ENCODE measurements at regions not wholly inside any gene's neighbourhood (a gene's known extent, or its start where the extent isn't known, plus 50 kb on each side); places are given as distances from the start of the nearest gene placed in this dataset.

DNA sequence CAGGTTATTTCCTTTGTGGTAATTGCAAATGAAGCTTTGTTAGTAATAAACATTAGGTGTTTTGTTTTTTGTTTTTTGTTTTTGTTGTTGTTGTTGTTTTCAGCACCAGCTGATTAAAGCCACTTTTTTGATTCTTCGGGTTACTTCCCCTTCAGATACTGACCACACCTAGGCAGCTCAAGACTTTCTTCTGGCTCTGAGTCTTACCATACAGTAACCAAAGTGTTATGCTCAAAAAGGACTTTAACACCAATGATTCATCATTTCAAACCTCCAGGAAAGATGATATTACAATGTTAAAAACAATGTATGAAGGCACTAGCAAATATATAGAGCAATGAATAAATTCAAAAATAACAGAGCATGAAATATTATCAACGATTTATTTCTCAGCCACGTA, 265.2 kb upstream of the SP8 start:
- TF ChIP-seq ZNF274 (IDR thresholded peaks at IDR 0.05; ENCODE audit: low read depth, low read length) (no peak), SUZ12 (IDR thresholded peaks at IDR 0.05; ENCODE audit: extremely low read depth, insufficient read depth, insufficient read length) (no peak), YY1 (IDR thresholded peaks at IDR 0.05; ENCODE audit: insufficient read depth, insufficient read length) (no peak)
